ENCODE measurements at regions not wholly inside any gene's neighbourhood (a gene's known extent, or its start where the extent isn't known, plus 50 kb on each side); places are given as distances from the start of the nearest gene placed in this dataset.
"Not testable (repeated sequence)": the region's sequence is repeated elsewhere in the genome, so short reads cannot be mapped to it uniquely, and the experiment has no call there.

- TF ChIP-seq TAF1 (conservative IDR thresholded peaks at IDR 0.05); YY1 (IDR thresholded peaks at IDR 0.05); GABPA (IDR thresholded peaks at IDR 0.05 in 1 of 2, conservative IDR thresholded peaks at IDR 0.05 in 1 of 2); SP1 (IDR thresholded peaks at IDR 0.05); MAX (IDR thresholded peaks at IDR 0.05); RAD21 (IDR thresholded peaks at IDR 0.05); EGR1 (IDR thresholded peaks at IDR 0.05; ENCODE audit: low read depth in 2 of 2); JUND (IDR thresholded peaks at IDR 0.05); HNF4A (conservative IDR thresholded peaks at IDR 0.05); ZBTB33 (IDR thresholded peaks at IDR 0.05); HNF4G (IDR thresholded peaks at IDR 0.05): not testable (repeated sequence)
- TF ChIP-seq, protein P1, sequence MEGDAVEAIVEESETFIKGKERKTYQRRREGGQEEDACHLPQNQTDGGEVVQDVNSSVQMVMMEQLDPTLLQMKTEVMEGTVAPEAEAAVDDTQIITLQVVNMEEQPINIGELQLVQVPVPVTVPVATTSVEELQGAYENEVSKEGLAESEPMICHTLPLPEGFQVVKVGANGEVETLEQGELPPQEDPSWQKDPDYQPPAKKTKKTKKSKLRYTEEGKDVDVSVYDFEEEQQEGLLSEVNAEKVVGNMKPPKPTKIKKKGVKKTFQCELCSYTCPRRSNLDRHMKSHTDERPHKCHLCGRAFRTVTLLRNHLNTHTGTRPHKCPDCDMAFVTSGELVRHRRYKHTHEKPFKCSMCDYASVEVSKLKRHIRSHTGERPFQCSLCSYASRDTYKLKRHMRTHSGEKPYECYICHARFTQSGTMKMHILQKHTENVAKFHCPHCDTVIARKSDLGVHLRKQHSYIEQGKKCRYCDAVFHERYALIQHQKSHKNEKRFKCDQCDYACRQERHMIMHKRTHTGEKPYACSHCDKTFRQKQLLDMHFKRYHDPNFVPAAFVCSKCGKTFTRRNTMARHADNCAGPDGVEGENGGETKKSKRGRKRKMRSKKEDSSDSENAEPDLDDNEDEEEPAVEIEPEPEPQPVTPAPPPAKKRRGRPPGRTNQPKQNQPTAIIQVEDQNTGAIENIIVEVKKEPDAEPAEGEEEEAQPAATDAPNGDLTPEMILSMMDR (IDR thresholded peaks at IDR 0.05; ENCODE audit: low read depth, low read length, missing input control), result not testable (repeated sequence)
- TF ChIP-seq, protein P2, sequence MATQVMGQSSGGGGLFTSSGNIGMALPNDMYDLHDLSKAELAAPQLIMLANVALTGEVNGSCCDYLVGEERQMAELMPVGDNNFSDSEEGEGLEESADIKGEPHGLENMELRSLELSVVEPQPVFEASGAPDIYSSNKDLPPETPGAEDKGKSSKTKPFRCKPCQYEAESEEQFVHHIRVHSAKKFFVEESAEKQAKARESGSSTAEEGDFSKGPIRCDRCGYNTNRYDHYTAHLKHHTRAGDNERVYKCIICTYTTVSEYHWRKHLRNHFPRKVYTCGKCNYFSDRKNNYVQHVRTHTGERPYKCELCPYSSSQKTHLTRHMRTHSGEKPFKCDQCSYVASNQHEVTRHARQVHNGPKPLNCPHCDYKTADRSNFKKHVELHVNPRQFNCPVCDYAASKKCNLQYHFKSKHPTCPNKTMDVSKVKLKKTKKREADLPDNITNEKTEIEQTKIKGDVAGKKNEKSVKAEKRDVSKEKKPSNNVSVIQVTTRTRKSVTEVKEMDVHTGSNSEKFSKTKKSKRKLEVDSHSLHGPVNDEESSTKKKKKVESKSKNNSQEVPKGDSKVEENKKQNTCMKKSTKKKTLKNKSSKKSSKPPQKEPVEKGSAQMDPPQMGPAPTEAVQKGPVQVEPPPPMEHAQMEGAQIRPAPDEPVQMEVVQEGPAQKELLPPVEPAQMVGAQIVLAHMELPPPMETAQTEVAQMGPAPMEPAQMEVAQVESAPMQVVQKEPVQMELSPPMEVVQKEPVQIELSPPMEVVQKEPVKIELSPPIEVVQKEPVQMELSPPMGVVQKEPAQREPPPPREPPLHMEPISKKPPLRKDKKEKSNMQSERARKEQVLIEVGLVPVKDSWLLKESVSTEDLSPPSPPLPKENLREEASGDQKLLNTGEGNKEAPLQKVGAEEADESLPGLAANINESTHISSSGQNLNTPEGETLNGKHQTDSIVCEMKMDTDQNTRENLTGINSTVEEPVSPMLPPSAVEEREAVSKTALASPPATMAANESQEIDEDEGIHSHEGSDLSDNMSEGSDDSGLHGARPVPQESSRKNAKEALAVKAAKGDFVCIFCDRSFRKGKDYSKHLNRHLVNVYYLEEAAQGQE (IDR thresholded peaks at IDR 0.05), result not testable (repeated sequence)
- TF ChIP-seq, protein P3, sequence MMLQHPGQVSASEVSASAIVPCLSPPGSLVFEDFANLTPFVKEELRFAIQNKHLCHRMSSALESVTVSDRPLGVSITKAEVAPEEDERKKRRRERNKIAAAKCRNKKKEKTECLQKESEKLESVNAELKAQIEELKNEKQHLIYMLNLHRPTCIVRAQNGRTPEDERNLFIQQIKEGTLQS (IDR thresholded peaks at IDR 0.05), result not testable (repeated sequence)
Observed at GRCh38 chr11:86144087-86144486, 75.2 kb upstream of the PICALM start.
